ENCODE measurements at regions not wholly inside any gene's neighbourhood (a gene's known extent, or its start where the extent isn't known, plus 50 kb on each side); places are given as distances from the start of the nearest gene placed in this dataset.
"Not testable (repeated sequence)": the region's sequence is repeated elsewhere in the genome, so short reads cannot be mapped to it uniquely, and the experiment has no call there.

- DNase-seq (ENCODE audit: extremely low read depth in 1 of 11, low read depth in 9 of 11, low spot score in 4 of 11), result no peak
Measured at GRCh38 chr15:79492065-79492464, 59.9 kb downstream of the MINAR1 start.

- DNase-seq (ENCODE audit: extremely low read depth in 1 of 11, low read depth in 9 of 11, low spot score in 4 of 11), result no peak
Measured at GRCh38 chr15:79494384-79494909, 62.3 kb downstream of the MINAR1 start.

GRCh38 chr15:79494963-79495755 lies 63.0 kb downstream of the MINAR1 start:
- no peak for DNase-seq (ENCODE audit: extremely low read depth in 1 of 11, low read depth in 9 of 11, low spot score in 4 of 11)

GRCh38 chr15:79495775-79496174 lies 63.6 kb downstream of the MINAR1 start:
- DNase-seq (ENCODE audit: extremely low read depth in 1 of 11, low read depth in 9 of 11, low spot score in 4 of 11), result no peak

- no peak for DNase-seq (ENCODE audit: extremely low read depth in 1 of 11, low read depth in 9 of 11, low spot score in 4 of 11)
Measured at GRCh38 chr15:79496838-79497237, 64.7 kb downstream of the MINAR1 start.

- DNase-seq (ENCODE audit: extremely low read depth in 1 of 11, low read depth in 9 of 11, low spot score in 4 of 11), result no peak
Measured at GRCh38 chr15:79501086-79501485, 69.0 kb downstream of the MINAR1 start.

- no peak for DNase-seq (ENCODE audit: extremely low read depth in 1 of 11, low read depth in 9 of 11, low spot score in 4 of 11)
Measured at GRCh38 chr15:79505956-79506355, 73.8 kb downstream of the MINAR1 start.

- DNase-seq (ENCODE audit: extremely low read depth in 1 of 11, low read depth in 9 of 11, low spot score in 4 of 11), result not testable (repeated sequence)
Measured at GRCh38 chr15:79512844-79513243, 80.7 kb downstream of the MINAR1 start.

GRCh38 chr15:79513417-79513816 lies 81.3 kb downstream of the MINAR1 start:
- no peak for DNase-seq (ENCODE audit: extremely low read depth in 1 of 11, low read depth in 9 of 11, low spot score in 4 of 11)

GRCh38 chr15:79513940-79514339 lies 81.8 kb downstream of the MINAR1 start:
- DNase-seq (ENCODE audit: extremely low read depth in 1 of 11, low read depth in 9 of 11, low spot score in 4 of 11), result no peak

GRCh38 chr15:79515300-79516027 lies 83.3 kb downstream of the MINAR1 start:
- no peak for DNase-seq (ENCODE audit: extremely low read depth in 1 of 11, low read depth in 9 of 11, low spot score in 4 of 11)

- DNase-seq (ENCODE audit: extremely low read depth in 1 of 11, low read depth in 9 of 11, low spot score in 4 of 11), result no peak
Measured at GRCh38 chr15:79516155-79516554, 84.0 kb downstream of the MINAR1 start.

GRCh38 chr15:79516646-79517045 lies 84.5 kb downstream of the MINAR1 start:
- no peak for DNase-seq (ENCODE audit: extremely low read depth in 1 of 11, low read depth in 9 of 11, low spot score in 4 of 11)

GRCh38 chr15:79519628-79520027 lies 87.5 kb downstream of the MINAR1 start:
- DNase-seq (ENCODE audit: extremely low read depth in 1 of 11, low read depth in 9 of 11, low spot score in 4 of 11), result no peak

- no peak for DNase-seq (ENCODE audit: extremely low read depth in 1 of 11, low read depth in 9 of 11, low spot score in 4 of 11)
Measured at GRCh38 chr15:79520654-79521053, 88.5 kb downstream of the MINAR1 start.

GRCh38 chr15:79522656-79523055 lies 90.5 kb downstream of the MINAR1 start:
- DNase-seq (ENCODE audit: extremely low read depth in 1 of 11, low read depth in 9 of 11, low spot score in 4 of 11), result no peak

- DNase-seq (ENCODE audit: extremely low read depth in 1 of 11, low read depth in 9 of 11, low spot score in 4 of 11), result peak in 2 of 11 donors; percentile 4 to 15
Measured at GRCh38 chr15:79523266-79523665, 91.1 kb downstream of the MINAR1 start.

GRCh38 chr15:79524531-79524930 lies 92.4 kb downstream of the MINAR1 start:
- DNase-seq (ENCODE audit: extremely low read depth in 1 of 11, low read depth in 9 of 11, low spot score in 4 of 11), result no peak

GRCh38 chr15:79526376-79526775 lies 94.2 kb downstream of the MINAR1 start:
- DNase-seq (ENCODE audit: extremely low read depth in 1 of 11, low read depth in 9 of 11, low spot score in 4 of 11), result no peak

- DNase-seq (ENCODE audit: extremely low read depth in 1 of 11, low read depth in 9 of 11, low spot score in 4 of 11), result no peak
Measured at GRCh38 chr15:79527821-79528220, 95.7 kb downstream of the MINAR1 start.

Data from renal cortex interstitium (tissue), 11 donors.